NCI-H526 treated with DMSO at 0.1 percent for 48 hours (cell line): ENCODE measurements at regions not wholly inside any gene's neighbourhood (a gene's known extent, or its start where the extent isn't known, plus 50 kb on each side); places are given as distances from the start of the nearest gene placed in this dataset.

Experiments
- DNase-seq: peaks from one replicate; lab custom pipeline; 2025; lab: John Stamatoyannopoulos, UW

DNA sequence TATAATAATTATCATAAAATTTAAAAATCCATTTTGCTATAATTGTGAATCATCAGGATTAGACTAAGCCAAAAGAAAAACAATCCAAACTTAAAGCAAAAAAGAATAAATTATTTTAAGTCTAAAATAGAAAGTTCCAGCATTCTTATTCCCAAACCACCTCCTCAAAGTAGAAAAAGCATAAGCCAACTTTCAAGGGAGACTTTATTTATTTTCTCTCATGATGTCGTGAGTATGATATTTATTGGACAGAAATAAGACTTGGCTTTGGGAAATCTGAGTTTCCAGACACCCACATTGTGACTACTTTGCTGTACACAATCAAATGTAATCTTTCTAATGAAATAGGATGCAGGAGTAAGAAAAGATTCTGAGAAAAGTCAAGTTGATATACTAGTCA, 372.1 kb downstream of the MTRR start:
- DNase-seq = no peak

GRCh38 chr5:8241558-8241957, 372.6 kb downstream of the MTRR start:
- DNase-seq = no peak

GRCh38 chr5:8247049-8247899, 378.3 kb downstream of the MTRR start:
- no peak for DNase-seq

DNA sequence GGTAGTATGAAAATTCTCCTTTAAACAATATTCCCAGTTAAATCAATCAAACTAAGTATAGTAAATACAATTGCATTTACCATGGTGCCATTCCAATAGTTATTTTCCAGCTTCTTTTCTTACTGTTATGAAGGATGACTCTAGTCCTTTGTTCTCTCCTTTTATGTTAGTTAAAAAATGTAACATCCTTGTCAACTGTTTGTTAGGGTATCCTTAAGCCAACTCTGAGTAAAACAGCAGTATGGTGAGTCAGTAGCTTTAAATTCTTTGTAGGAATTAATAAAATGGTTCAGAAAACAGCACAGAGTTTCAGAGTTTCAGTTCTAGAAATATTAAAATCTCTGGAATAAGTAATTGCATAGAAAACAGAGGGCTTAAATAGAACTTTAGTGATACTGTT, 384.4 kb downstream of the MTRR start:
- no peak for DNase-seq

DNA sequence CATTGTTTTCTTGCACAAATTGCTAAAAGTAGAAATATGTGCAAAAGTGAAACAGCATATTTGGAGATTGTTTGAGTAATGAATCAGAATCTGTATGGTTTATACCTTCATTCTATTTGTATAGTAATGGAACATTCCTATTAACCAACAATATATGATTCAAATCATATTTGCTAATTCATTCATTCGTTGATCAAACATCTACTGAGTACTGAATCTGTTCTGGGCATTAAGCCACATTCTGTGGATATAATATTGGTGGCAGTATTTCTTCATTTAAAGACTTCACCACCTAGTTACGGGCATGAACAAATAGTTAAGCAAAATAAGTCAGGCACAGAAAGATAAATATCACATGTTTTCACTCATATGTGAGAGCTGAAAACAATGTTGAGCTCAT, 385.7 kb downstream of the MTRR start:
- no peak for DNase-seq

- no peak for DNase-seq
Observed at GRCh38 chr5:8258801-8259200, 389.9 kb downstream of the MTRR start.

GRCh38 chr5:8270246-8270645, 401.3 kb downstream of the MTRR start:
- DNase-seq = no peak

DNA sequence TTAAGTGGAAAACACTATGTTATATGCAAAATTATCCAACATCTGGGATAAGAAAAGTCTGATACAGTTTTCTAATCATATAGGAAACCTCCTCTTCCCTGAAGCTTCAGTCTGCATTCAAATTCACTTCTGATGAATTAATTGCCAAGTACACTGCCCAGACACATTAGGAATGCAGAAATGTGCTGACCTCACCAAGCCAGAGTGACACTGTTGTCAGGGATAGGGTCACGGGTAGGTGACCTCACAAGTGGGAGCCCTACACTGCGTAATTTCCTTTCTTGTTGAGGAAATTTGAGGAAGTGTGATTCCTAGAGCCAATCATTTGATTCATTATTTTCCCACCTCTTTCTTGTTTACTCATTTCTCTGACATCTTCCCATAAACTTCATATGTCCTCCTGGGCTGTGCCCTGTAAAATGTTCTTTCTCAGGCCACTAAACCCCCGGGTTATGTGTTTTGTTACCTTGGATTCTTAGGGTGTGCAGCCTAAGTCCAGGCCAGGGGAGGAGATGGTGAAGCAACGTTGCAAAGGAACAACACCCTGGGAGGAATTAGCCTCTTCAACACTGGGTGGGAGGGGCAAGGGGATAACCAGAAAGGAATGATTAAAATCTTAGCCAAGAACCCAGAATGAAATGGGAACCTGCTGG, 411.9 kb downstream of the MTRR start:
- no peak for DNase-seq

DNA sequence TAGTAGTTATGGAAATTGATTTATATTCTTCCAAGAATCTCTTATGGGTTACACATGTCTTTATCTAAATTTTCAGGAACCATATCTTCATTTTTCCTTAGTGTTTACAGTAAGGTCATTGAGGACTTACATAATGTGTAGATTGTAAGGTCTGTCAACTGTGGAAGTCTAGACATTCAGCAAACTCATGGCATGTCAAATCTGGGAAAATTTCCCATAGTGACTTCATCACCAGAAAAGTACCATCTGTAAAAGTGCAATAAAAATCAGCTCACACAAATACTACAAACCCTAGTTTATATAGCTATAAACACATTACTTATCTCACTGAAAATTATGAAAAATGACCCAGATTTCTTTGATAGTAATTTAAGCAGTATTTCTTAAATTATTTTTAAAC, 419.4 kb downstream of the MTRR start:
- DNase-seq = no peak

- DNase-seq = no peak
Observed at GRCh38 chr5:8288897-8289516, 420.1 kb downstream of the MTRR start.

DNA sequence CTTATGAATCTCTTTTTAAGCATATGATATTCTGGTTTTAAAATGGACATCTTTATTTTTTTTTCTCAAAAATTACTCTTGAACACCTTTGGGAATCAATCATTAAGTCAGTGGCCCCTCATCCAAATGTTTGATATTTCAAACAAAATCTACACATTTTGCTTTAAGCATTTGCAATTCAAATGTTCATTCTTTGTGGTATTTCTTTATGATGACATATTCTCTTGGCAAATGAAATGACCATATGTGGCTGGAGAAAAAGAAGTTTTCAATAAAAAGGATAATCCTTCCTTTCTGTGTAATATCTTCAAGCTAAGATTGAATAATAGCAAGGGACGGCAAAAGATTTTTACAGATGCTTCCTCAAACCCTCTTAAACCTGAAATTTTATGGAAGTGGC, 420.8 kb downstream of the MTRR start:
- DNase-seq = no peak

DNA sequence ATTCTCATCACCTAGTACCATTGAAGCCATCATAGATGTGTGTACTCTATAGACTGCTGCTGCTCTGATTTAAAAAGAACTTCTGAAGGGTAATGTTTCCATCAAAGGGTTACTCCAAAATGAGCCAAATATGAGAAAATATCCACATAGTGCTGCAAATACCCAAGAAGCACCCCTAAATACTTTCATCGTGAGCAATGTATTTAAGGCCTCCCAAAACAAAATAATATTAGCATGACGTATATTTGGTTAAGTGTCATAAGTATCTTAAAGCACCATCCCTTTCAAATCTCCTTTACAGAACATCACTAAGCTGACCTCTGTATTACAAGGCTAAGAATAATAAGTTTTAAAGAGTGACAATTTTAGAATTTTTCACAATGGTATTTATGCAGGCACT, 421.8 kb downstream of the MTRR start:
- no peak for DNase-seq

- DNase-seq = no peak
Observed at GRCh38 chr5:8291641-8292040, 422.7 kb downstream of the MTRR start.

- DNase-seq = no peak
Observed at GRCh38 chr5:8295141-8295540, 426.2 kb downstream of the MTRR start.

DNA sequence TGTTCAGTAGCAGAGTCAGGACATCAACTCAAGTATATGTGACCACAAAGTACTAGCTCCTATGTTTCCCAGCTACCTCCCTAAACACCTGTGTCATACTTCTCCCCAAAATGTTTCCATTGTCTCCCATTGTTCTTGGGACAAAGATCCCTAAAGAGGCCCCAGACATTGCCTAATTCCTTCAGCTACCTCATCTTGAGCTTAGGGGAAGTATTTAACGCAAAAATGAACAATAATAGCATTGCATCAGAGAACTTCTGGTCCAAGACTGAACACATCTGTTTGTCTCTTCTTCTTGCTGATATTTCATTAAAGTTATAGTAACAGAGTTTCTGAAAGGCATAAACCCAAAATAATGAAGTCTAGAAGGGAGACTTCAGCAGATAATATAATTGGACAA, 430.8 kb downstream of the MTRR start:
- DNase-seq = no peak

DNA sequence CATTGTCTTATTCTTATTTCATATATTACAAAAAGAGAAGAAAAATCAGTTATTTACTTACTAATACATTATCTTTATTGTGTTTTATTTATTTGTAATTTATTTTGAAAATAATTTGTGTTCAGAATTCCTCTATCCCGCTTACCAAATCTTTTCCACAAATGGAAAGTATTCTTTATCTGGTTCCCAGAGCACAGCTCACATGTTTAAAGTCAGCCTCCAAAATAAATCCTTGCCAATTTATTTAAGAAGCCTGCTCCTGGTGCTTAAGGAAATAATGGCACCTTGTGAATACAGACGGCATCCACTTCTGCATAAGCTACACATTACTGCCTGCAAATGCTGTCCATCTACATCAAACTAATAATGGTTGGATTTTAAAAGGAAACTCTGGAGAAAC, 435.4 kb downstream of the MTRR start:
- no peak for DNase-seq

DNA sequence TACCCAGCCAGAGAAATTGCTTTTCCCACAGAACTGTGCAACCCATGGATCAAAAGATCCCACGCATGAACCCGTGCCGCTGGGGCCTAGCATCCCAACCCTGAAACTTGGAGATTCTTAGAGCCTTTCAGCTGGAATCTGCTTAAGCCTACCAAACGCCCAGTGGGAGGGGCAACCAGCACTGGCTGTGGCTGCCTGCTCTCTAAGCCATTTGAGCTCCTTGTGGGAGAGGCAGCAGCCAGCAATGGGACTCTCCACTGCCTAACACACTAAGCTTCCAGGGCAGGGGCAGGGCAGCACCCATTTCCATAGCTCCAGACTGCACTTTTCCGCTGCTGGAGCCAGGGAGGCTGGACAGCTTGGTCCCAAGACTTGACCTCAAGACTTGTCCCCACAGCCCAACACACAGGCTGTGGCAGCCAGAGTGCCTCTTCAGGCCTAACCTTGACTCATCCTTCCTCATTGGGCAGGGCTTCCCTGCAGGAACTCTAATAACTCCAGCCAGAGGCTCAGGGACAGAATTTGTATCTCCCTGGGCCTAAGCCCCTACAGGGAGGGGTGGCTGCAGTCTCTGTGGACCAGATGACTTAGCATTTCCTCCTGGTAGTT, 437.4 kb downstream of the MTRR start:
- no peak for DNase-seq

DNA sequence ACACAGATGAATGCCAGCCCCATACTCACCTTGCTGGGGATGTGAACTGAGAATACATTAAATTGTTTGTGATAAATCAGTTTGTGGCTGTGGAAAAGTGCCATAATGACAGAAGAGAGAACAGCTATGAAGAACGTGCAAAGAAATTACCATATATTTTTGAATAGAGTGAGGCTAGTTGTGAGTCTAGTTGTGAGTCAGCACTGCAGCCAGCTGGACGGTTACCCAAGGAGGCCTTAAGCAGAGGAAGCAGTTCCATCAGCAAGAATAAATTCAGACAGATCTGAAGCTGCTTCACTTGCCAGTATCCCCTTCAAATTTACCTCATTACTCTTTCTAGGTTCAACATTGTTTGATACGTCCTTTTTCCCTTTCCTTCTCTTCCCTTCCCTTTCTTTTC, 446.0 kb downstream of the MTRR start:
- DNase-seq = no peak

DNA sequence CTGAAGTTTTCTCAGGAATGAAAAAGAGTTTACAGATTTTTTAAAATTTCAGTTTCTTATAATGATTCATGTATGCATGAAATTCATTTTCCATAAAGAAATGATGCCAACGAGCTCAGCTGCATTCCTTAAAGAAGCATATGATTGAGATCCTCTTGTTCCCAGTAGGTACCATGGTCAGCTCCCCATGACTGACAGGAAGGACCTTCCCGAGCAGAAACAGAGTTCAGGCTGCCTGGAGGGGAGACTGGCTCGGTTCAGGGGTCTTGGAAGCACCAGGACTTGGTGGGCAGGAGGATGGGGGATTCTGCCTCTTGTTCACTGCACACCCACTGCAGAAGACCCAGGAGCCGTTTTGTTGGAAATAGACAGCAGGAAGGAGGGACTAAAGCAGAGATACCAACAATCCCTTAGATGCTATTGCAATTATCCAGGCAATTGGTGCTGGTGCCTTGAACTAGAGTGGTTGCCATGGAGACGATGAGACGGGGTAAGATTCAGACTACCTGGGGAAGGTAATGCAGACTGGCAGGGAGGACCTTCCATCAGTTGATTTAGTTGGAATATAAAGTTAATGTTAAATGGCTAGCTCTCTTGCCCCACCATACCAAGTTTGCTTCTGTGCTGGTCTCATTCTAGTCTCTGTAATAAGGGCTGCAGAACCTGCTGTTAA, 447.8 kb downstream of the MTRR start:
- DNase-seq = no peak

- DNase-seq = no peak
Observed at GRCh38 chr5:8317335-8317734, 448.4 kb downstream of the MTRR start.

- DNase-seq = no peak
Observed at GRCh38 chr5:8320244-8320643, 451.3 kb downstream of the MTRR start.

DNA sequence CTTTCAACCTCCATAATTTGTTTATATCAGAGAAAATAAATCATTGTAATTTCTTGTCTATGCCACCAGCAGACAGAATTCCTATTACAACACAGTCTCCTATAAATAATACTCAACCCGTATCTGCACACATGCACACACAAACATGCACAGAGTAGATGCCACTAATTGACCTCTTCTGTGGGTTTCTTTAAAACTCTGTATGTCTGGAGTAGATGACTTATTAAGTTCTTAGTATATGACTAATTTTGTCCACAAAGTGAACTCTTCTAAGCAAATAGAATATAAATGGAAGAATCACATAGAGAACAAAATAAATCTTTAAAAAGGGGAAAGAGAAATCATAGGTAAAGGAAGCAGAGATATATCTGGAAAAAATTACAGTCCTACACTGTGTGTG, 452.3 kb downstream of the MTRR start:
- no peak for DNase-seq
